ENCODE measurements at regions not wholly inside any gene's neighbourhood (a gene's known extent, or its start where the extent isn't known, plus 50 kb on each side); places are given as distances from the start of the nearest gene placed in this dataset.
"Not testable (repeated sequence)": the region's sequence is repeated elsewhere in the genome, so short reads cannot be mapped to it uniquely, and the experiment has no call there.

DNA sequence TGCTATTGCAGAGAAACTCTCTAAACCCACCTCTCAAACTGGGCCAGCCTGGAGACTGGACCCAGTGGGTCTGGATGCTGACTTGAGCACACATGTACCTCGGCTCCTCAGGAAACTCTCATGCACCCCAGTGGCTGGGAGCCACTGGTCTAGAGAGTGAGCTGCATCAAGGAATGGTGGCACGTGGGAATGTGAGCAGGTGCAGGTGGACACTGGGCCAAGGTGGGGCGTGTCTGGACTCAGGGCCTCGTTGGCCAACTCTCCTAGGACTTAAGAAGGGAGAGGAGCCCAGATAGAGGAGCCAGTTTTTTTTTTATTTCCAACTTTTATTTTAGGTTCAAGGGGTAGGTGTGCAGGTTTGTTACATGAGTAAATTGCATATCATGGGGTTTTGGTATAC lies 75.5 kb upstream of the PLGLB2 start:
- not testable (repeated sequence) for DNase-seq (ENCODE audit: low read depth in 2 of 2)

DNA sequence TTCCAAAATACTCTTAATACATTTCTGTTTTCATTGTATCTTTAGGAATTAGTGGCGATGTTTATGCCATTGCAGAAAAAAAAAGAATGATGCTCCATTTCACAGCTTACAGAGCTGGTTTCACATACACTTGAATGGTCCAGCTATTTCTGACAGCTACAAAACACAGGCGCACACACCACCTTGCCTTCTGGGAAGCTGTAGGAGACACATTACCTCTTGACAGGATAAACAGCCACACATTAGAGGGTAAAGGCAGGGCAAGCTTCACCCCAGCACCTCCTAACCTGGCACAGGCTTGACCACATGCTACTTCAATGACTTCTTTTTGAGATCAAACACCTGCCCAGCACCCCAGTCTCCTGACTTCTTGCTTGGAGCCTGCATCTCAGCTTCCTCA lies 73.2 kb upstream of the PLGLB2 start:
- not testable (repeated sequence) for DNase-seq (ENCODE audit: low read depth in 2 of 2)

- not testable (repeated sequence) for DNase-seq (ENCODE audit: low read depth in 2 of 2)
These were observed 72.4 kb upstream of the PLGLB2 start for GRCh38 chr2:87675487-87675886.

- not testable (repeated sequence) for DNase-seq (ENCODE audit: low read depth in 2 of 2)
These were observed 70.4 kb upstream of the PLGLB2 start for GRCh38 chr2:87677421-87677923.

- DNase-seq (ENCODE audit: low read depth in 2 of 2), result not testable (repeated sequence)
These were observed 69.1 kb upstream of the PLGLB2 start for GRCh38 chr2:87678742-87679173.

GRCh38 chr2:87679950-87680349 lies 67.9 kb upstream of the PLGLB2 start:
- not testable (repeated sequence) for DNase-seq (ENCODE audit: low read depth in 2 of 2)

- not testable (repeated sequence) for DNase-seq (ENCODE audit: low read depth in 2 of 2)
These were observed 67.2 kb upstream of the PLGLB2 start for GRCh38 chr2:87680691-87681090.

DNA sequence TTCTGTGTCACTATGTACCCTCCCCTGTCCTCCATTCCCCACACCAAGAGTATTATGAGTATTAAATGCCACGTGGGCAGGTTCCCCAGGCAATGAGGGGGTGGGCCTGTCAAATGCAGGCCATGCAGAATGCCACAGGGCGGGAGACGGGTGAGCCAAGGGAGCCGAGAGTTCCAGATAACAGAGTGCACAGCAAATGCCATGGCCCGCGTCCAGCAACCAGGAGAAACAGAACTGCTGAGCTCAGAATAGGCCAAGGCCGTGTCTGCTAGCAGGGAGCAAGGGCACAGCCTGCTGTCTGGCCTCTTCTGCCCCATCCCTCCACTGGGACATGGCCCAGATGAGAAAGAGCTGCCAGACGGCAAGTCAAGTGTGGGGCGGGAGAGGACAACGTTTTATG lies 64.4 kb upstream of the PLGLB2 start:
- DNase-seq (ENCODE audit: low read depth in 2 of 2), result not testable (repeated sequence)

GRCh38 chr2:87683961-87684360 lies 63.9 kb upstream of the PLGLB2 start:
- DNase-seq (ENCODE audit: low read depth in 2 of 2), result not testable (repeated sequence)

- DNase-seq (ENCODE audit: low read depth in 2 of 2), result not testable (repeated sequence)
These were observed 62.3 kb upstream of the PLGLB2 start for GRCh38 chr2:87685558-87685957.

GRCh38 chr2:87686873-87687549 lies 60.9 kb upstream of the PLGLB2 start:
- DNase-seq (ENCODE audit: low read depth in 2 of 2), result not testable (repeated sequence)

- not testable (repeated sequence) for DNase-seq (ENCODE audit: low read depth in 2 of 2)
These were observed 60.2 kb upstream of the PLGLB2 start for GRCh38 chr2:87687550-87688270.

DNA sequence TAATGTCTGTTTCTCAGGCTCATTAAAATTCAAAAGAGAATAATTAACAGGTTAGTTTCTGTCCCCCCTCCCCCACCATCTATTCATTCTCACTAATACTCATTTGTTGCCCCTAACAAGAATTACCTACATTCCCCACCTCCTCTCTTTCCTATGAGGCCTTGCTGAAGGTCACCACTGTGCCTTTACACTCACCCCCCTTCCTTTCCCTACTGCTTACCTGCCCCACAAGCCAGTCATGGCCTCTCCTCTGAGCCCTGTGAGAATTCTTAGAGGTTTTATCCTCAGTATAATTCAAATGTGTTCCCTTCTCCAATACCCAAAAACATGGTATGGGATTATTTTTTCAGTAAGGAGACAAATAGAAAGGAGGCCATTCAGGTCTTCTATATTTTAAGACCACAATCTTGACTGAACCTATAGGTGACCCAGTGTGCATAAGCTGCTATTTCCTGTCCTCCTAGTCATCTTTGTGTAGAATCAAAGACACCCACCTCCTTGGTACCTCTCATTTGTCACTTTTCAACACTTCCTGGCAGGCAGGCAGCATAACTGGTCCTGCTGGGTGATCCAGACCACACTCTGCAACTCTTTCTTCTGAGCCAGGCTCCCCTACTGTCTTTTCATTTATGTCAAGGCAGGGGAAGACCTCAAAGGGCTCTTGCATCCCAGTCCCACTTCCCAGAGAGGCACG lies 55.8 kb upstream of the PLGLB2 start:
- not testable (repeated sequence) for DNase-seq (ENCODE audit: low read depth in 2 of 2)

- not testable (repeated sequence) for DNase-seq (ENCODE audit: low read depth in 2 of 2)
These were observed 55.0 kb upstream of the PLGLB2 start for GRCh38 chr2:87692914-87693313.

- not testable (repeated sequence) for DNase-seq (ENCODE audit: low read depth in 2 of 2)
These were observed 54.0 kb upstream of the PLGLB2 start for GRCh38 chr2:87693882-87694281.

- DNase-seq (ENCODE audit: low read depth in 2 of 2), result not testable (repeated sequence)
These were observed 52.1 kb upstream of the PLGLB2 start for GRCh38 chr2:87695596-87696323.

Measured in activated CD8-positive, alpha-beta memory T cell treated with anti-CD3 and anti-CD28 coated beads for 4 hours (primary cell).